ENCODE measurements at regions not wholly inside any gene's neighbourhood (a gene's known extent, or its start where the extent isn't known, plus 50 kb on each side); places are given as distances from the start of the nearest gene placed in this dataset.

DNA sequence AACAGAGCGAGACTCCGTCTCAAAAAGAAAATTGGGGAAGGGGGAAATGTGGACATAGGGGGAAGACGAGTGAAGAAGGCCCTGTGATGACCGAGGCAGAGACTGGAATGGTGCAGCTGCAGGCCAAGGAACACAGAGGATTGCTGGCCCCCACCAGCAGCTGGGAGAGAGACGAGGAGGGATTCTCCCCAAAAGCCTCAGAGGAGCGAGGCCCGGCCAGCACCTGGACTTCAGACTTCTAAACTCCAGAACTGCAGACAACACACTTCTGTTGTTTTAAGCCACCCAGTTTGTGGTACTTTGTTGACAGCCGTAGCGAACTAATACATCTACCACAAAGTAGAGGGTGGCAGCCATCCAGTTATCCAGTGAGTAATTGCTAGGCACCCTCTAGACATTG, 124.6 kb downstream of the ATPSCKMT start:
- H3K4me3 ChIP-seq (ENCODE audit: low read depth, low read length), result no peak overlapping the region
- DNase-seq (ENCODE audit: low read depth), result no peak
- no peak for TF ChIP-seq MYC (IDR thresholded peaks at IDR 0.05; ENCODE audit: low read depth, low read length)
- no peak for TF ChIP-seq POLR2A (IDR thresholded peaks at IDR 0.05; ENCODE audit: extremely low read depth, insufficient read length)
- TF ChIP-seq, protein P1, sequence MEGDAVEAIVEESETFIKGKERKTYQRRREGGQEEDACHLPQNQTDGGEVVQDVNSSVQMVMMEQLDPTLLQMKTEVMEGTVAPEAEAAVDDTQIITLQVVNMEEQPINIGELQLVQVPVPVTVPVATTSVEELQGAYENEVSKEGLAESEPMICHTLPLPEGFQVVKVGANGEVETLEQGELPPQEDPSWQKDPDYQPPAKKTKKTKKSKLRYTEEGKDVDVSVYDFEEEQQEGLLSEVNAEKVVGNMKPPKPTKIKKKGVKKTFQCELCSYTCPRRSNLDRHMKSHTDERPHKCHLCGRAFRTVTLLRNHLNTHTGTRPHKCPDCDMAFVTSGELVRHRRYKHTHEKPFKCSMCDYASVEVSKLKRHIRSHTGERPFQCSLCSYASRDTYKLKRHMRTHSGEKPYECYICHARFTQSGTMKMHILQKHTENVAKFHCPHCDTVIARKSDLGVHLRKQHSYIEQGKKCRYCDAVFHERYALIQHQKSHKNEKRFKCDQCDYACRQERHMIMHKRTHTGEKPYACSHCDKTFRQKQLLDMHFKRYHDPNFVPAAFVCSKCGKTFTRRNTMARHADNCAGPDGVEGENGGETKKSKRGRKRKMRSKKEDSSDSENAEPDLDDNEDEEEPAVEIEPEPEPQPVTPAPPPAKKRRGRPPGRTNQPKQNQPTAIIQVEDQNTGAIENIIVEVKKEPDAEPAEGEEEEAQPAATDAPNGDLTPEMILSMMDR (IDR thresholded peaks at IDR 0.05; ENCODE audit: low read depth, low read length), result no peak
- TF ChIP-seq, protein P2, sequence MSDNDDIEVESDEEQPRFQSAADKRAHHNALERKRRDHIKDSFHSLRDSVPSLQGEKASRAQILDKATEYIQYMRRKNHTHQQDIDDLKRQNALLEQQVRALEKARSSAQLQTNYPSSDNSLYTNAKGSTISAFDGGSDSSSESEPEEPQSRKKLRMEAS (IDR thresholded peaks at IDR 0.05; ENCODE audit: low read depth, low read length), result no peak

DNA sequence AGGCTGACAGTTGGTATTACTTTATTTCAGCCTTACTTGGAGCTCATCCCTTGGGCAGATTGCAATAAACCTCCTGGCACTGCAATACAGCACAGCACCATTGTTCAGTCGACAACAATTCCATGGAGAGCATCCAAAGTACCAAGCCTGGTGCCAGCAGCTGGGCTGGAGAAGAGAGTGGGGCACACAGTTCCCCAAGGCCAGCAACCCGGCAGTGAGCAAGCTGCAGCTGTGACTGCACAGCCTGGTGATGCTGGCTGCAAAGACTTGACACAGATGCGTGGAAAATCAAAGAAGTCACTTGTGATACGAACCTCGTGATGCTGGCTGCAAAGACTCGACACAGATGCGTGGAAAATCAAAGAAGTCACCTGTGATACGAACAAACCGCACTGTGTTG, 125.4 kb downstream of the ATPSCKMT start:
- no peak for DNase-seq (ENCODE audit: low read depth)
- no peak overlapping the region for H3K4me3 ChIP-seq (ENCODE audit: low read depth, low read length)
- TF ChIP-seq MYC (IDR thresholded peaks at IDR 0.05; ENCODE audit: low read depth, low read length) (no peak), POLR2A (IDR thresholded peaks at IDR 0.05; ENCODE audit: extremely low read depth, insufficient read length) (no peak)
- TF ChIP-seq, protein P2 (IDR thresholded peaks at IDR 0.05; ENCODE audit: low read depth, low read length), result no peak
- TF ChIP-seq, protein P1 (IDR thresholded peaks at IDR 0.05; ENCODE audit: low read depth, low read length), result no peak

DNA sequence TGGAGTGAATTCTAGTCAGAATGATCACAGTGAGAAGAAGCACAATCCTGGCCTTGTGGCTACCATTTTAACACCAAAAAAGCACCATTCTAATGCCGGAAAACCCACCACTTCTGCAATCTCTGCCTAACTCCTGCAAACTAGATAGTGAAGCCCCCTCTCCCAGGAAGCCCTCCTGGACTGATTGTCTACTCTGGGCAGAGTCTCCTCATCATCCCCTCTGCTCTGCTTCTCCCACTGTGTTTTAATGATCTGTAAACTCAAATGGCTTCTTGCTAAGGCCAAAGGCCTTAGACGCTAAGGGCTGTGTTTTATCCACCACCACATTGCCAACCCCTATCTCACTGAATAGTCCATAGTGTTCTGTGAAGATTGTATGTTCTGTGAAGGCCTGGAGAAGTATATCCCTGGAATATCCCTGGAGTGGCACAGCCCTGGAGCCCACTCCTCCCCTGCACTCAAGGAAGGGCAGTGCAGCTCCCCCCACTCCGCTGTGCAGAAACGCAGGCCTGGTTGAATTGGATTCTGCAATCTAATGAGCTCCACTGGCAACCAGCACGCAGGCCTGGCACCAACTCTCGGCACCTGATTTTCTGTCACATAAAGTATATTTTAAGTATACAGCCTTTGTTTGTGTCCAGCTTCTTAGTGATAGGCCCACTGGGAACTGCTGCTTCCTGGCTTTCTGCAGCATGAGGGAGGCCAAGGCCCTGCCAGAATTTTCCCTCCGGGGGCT, 126.3 kb downstream of the ATPSCKMT start:
- no peak overlapping the region for H3K4me3 ChIP-seq (ENCODE audit: low read depth, low read length)
- DNase-seq (ENCODE audit: low read depth), result no peak
- TF ChIP-seq POLR2A (IDR thresholded peaks at IDR 0.05; ENCODE audit: extremely low read depth, insufficient read length) (no peak), MYC (IDR thresholded peaks at IDR 0.05; ENCODE audit: low read depth, low read length) (no peak)
- TF ChIP-seq, protein P2 (IDR thresholded peaks at IDR 0.05; ENCODE audit: low read depth, low read length), result no peak
- TF ChIP-seq, protein P1 (IDR thresholded peaks at IDR 0.05; ENCODE audit: low read depth, low read length), result no peak

DNA sequence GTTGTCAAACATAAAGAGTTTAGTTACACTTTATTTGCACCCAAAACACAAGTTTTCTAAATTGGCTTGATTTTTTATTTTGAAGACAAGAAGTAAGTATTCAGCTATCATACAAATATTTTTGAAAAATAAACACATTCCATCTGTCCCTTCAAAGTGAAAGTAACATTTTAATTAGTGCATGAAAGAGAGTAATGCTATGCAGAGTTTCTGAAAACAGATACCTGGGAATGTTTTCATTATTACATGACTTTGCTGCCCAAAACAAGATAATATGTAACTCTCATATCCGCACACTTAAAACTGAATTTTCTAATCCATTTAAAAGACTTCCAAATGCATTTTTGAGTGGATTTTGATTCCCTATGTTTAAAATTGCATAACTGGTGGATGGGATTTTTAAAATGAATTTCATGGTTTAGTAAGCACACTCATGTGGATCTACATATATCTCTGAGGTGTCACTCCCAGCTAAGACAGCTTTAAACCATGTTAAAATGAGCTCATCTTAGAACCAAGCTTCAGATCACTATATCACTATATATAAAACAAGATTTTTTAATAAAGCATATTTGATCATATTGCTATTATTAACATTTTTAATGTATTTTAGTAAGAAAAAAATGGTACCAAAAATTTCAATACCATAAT, 127.5 kb downstream of the ATPSCKMT start:
- no peak for DNase-seq (ENCODE audit: low read depth)
- TF ChIP-seq, protein P2 (IDR thresholded peaks at IDR 0.05; ENCODE audit: low read depth, low read length), result no peak
- TF ChIP-seq, protein P1 (IDR thresholded peaks at IDR 0.05; ENCODE audit: low read depth, low read length), result no peak
- TF ChIP-seq POLR2A (IDR thresholded peaks at IDR 0.05; ENCODE audit: extremely low read depth, insufficient read length), result no peak
- TF ChIP-seq MYC (IDR thresholded peaks at IDR 0.05; ENCODE audit: low read depth, low read length), result no peak
- H3K4me3 ChIP-seq (ENCODE audit: low read depth, low read length), result no peak overlapping the region

DNA sequence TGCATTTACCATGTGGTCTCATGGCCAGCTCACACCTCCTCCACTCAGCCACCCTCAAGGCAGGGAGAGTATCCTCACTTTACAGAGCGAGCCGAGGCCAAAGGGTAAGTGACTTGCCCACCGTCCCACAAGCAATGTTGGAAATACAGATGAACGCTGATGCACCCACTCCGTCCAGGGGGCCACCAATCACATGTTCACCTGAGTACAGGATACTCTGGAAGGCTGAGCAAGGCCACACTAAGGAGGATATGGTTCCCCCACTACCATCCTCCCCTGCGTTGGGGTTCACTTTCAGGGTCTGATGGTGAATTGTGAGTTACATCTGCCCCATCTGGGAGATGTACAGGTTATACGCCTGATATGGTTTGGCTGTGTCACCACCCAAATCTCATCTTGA, 128.8 kb downstream of the ATPSCKMT start:
- DNase-seq (ENCODE audit: low read depth), result no peak
- TF ChIP-seq MYC (IDR thresholded peaks at IDR 0.05; ENCODE audit: low read depth, low read length), result no peak
- no peak for TF ChIP-seq POLR2A (IDR thresholded peaks at IDR 0.05; ENCODE audit: extremely low read depth, insufficient read length)
- TF ChIP-seq, protein P2 (IDR thresholded peaks at IDR 0.05; ENCODE audit: low read depth, low read length), result no peak
- TF ChIP-seq, protein P1 (IDR thresholded peaks at IDR 0.05; ENCODE audit: low read depth, low read length), result no peak
- no peak overlapping the region for H3K4me3 ChIP-seq (ENCODE audit: low read depth, low read length)

All from NB4 (cell line).